Spleen (tissue), 7 donors: ENCODE measurements at regions not wholly inside any gene's neighbourhood (a gene's known extent, or its start where the extent isn't known, plus 50 kb on each side); places are given as distances from the start of the nearest gene placed in this dataset.

Experiments used
- CTCF ChIP-seq, 11 experiments: fragments of 200-600 bp in 7 of 11; fragments of 450-650 bp in 4 of 11; sonication (generic) in 4 of 11; IDR thresholded peaks in 8 of 11; conservative IDR thresholded peaks in 3 of 11; 1 replicate in 7 of 11; 2 replicates in 4 of 11; pipeline versions ENCODE4 v1.4.0 to v1.8.0; 2016 to 2021; ENCODE audit warnings: antibody characterized with exemption in 11 of 11, inconsistent platforms in 4 of 11, mild to moderate bottlenecking in 1 of 11
- POLR2A ChIP-seq, 3 donors: fragments of 450-650 bp; IDR thresholded peaks; one replicate each; pipeline ENCODE4 v1.5.1; 2017; ENCODE audit warnings: antibody characterized with exemption in 3 of 3, mild to moderate bottlenecking in 1 of 3
- POLR2AphosphoS5 ChIP-seq, 3 donors: sonication (generic); formaldehyde crosslinking; IDR thresholded peaks; one replicate each; pipeline ENCODE4 v1.5.1; 2017; ENCODE audit warnings: antibody characterized with exemption in 3 of 3
- donor health status: DM: no; HTN: no; CAD: no; lungs with moderate emphysema.
- donor health status: DM: no; HTN: no; CAD: no.
- donor health status: DM: no; HTN: no; CAD: no.

DNA sequence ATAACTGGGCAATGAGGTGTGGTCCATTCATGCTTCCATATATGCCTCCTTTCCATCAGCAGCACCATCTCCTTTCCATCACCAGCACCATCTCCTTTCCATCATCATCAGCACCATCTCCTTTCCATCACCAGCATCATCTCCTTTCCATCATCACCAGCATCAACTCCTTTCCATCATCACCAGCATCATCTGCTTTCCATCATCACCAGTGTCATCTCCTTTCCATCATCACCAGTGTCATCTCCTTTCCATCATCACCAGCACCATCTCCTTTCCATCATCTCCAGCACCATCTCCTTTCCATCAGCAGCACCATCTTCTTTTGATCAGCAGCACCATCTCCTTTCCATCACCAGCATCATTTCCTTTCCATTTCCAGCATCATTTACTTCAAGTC, 297.5 kb upstream of the SPHKAP start:
- no peak for TF ChIP-seq POLR2A (IDR thresholded peaks at IDR 0.05)
- TF ChIP-seq CTCF (IDR thresholded peaks at IDR 0.05 in 8 of 11, conservative IDR thresholded peaks at IDR 0.05 in 3 of 11) = no peak
- TF ChIP-seq POLR2AphosphoS5 (IDR thresholded peaks at IDR 0.05) = no peak
